ENCODE measurements at regions not wholly inside any gene's neighbourhood (a gene's known extent, or its start where the extent isn't known, plus 50 kb on each side); places are given as distances from the start of the nearest gene placed in this dataset.

- DNase-seq: no peak
These were observed 1814.7 kb upstream of the CELF4 start for GRCh38 chr18:39380186-39380725.

- DNase-seq: no peak
These were observed 1809.5 kb upstream of the CELF4 start for GRCh38 chr18:39375066-39375465.

- no peak for DNase-seq
These were observed 1806.4 kb upstream of the CELF4 start for GRCh38 chr18:39371996-39372395.

GRCh38 chr18:39366656-39367055, 1801.1 kb upstream of the CELF4 start:
- no peak for DNase-seq

GRCh38 chr18:39365836-39366485, 1800.4 kb upstream of the CELF4 start:
- no peak for DNase-seq

GRCh38 chr18:39360072-39360471, 1794.5 kb upstream of the CELF4 start:
- no peak for DNase-seq

GRCh38 chr18:39359636-39360035, 1794.0 kb upstream of the CELF4 start:
- DNase-seq: no peak

GRCh38 chr18:39350945-39351344, 1785.3 kb upstream of the CELF4 start:
- DNase-seq: no peak

GRCh38 chr18:39349801-39350200, 1784.2 kb upstream of the CELF4 start:
- DNase-seq: no peak

- no peak for DNase-seq
These were observed 1783.2 kb upstream of the CELF4 start for GRCh38 chr18:39348757-39349156.

GRCh38 chr18:39347701-39348100, 1782.1 kb upstream of the CELF4 start:
- no peak for DNase-seq

- no peak for DNase-seq
These were observed 1781.3 kb upstream of the CELF4 start for GRCh38 chr18:39346916-39347315.

- DNase-seq: no peak
These were observed 1779.7 kb upstream of the CELF4 start for GRCh38 chr18:39345321-39345720.

GRCh38 chr18:39344487-39344886, 1778.9 kb upstream of the CELF4 start:
- DNase-seq: no peak

GRCh38 chr18:39341129-39341528, 1775.5 kb upstream of the CELF4 start:
- peak; percentile 88 to 92 for DNase-seq

- DNase-seq: peak in 1 of 2 experiments; percentile 34
These were observed 1774.8 kb upstream of the CELF4 start for GRCh38 chr18:39340418-39340817.

- DNase-seq: no peak
These were observed 1764.1 kb upstream of the CELF4 start for GRCh38 chr18:39329496-39330275.

- no peak for DNase-seq
These were observed 1761.2 kb upstream of the CELF4 start for GRCh38 chr18:39326772-39327171.

GRCh38 chr18:39325973-39326372, 1760.4 kb upstream of the CELF4 start:
- no peak for DNase-seq

GRCh38 chr18:39319141-39319540, 1753.5 kb upstream of the CELF4 start:
- no peak for DNase-seq

GRCh38 chr18:39318462-39318861, 1752.9 kb upstream of the CELF4 start:
- no peak for DNase-seq

- DNase-seq: no peak
These were observed 1752.4 kb upstream of the CELF4 start for GRCh38 chr18:39318008-39318407.

- no peak for DNase-seq
These were observed 1749.0 kb upstream of the CELF4 start for GRCh38 chr18:39314595-39314994.

- DNase-seq: peak; percentile 36 to 37
These were observed 1748.4 kb upstream of the CELF4 start for GRCh38 chr18:39313992-39314391.
